GM10266 (cell line): ENCODE measurements at regions not wholly inside any gene's neighbourhood (a gene's known extent, or its start where the extent isn't known, plus 50 kb on each side); places are given as distances from the start of the nearest gene placed in this dataset.

Source experiments
- DNase-seq: peaks from one replicate; pipeline ENCODE4 v3.0.0; 2012; ENCODE audit errors: extremely low spot score
- CTCF ChIP-seq: IDR thresholded peaks from 2 replicates; pipeline ENCODE4 v1.5.1; 2012; ENCODE audit warnings: mild to moderate bottlenecking, low read depth; ENCODE audit not compliant: control insufficient read depth, insufficient read depth; ENCODE audit errors: missing control alignments

DNA sequence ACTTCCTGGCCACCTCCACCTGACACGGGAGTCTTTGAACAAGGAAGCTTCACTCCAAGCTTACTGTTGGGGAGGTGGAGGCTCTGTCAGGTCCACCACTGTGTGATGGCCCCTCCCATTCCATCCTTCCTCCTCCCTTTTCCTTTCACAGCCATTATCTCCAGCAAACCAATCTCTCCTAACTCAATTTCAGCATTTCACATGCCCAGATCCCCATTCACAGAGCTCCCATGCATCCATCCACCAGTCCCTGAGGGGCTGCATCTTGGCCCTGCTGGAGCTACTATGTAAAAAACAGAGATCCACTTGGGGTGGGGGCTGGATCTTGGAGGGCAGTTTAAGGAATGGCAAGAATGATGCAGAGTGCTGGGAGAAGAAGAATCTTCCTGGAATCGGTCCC is 129.0 kb upstream of the COPS8 start:
- DNase-seq = no peak
- no peak for TF ChIP-seq CTCF

- no peak for DNase-seq
Measured at GRCh38 chr2:236959036-236959435, 126.7 kb upstream of the COPS8 start.

DNA sequence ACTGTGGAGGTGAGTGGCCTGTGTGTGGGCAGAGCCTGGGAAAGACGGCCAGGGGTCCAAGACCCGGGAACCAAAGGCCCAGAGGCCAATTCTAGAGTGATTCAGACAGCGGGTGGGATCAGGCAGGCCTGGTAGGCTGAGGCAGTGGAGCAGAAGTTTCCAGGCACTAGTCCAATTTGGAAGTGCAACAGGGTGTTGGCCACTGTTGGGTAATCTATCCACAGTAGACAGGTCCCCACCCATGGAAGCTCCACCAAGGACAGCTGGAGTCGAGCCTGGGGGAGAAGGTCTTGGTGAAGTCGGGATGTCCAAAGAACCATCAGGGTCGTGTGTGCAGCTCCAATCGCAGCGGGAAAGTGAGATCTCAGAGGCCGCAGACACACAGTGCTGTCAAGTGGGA is 125.8 kb upstream of the COPS8 start:
- DNase-seq = no peak
- no peak for TF ChIP-seq CTCF

More at GRCh38 chr2:236959036-236959435, 126.7 kb upstream of the COPS8 start:
- TF ChIP-seq CTCF = no peak

DNA sequence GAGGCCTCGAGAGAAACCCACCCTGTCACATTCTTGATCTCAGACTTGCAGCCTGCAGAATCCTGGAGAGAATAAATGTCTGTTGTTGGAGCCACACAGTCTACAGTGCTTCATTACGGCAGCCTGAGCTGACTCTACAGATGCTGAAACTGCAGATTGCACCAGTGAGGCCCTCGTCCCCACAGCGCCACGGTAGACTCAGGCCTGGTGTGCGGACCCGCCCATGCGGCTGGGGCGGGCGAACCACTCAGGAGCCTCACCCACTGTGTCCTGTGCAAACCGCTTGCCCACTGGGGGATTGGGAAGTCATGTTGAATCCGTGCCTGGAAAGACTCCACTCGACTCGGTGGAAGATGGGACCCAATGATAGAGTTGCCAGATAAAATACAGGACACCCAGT is 125.2 kb upstream of the COPS8 start:
- no peak for TF ChIP-seq CTCF
- no peak for DNase-seq

DNA sequence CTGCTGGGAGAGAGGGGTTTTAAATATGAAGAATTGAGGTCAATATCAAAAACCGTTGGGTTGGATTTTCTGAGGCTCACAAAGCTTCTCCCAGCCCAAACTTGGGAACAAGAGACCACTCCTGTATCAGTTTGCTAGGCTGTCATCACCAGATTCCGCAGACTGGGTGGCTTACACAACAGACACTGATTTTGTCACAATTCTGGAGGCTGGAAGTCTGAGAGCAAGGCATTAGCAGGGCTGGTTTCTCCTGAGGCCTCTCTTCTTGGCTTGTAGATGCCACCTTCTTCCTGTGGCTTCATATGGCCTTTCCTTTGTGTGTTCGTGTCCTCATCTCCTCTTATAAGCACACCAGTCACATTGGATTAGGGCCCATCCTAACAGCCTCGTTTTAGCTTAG is 122.9 kb upstream of the COPS8 start:
- no peak for DNase-seq
- no peak for TF ChIP-seq CTCF

DNA sequence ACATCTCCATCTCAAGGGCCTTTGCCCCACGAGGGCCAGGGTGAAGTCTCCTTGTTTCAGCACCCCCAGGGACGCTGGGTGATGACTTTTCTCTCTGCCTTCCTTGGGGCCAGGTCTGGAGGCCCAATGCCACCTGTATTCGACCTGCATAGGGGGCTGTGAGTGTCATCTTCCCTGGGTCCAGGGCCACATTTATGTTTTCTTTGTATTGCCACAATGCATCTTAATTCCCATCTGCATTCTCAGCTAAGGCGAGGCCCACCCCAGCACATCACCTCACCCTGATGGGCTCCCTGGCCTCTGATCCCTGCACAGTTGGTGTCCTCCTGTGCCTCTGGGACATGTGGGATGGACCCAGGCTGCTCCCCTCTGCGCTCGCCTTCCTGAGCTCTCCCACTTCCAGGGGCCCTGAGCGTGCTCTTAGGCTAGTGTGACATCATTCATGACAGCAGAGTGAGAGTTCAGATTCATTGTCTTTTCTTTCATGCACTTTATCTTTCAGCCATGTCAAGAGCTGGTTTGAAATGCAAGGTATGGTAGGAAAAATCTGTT is 122.0 kb upstream of the COPS8 start:
- no peak for TF ChIP-seq CTCF
- DNase-seq = no peak

GRCh38 chr2:236964291-236964690 is 121.4 kb upstream of the COPS8 start:
- no peak for DNase-seq
- TF ChIP-seq CTCF = no peak
